Heart right ventricle (tissue), 16 donors: ENCODE measurements at regions not wholly inside any gene's neighbourhood (a gene's known extent, or its start where the extent isn't known, plus 50 kb on each side); places are given as distances from the start of the nearest gene placed in this dataset.

Experiments
- ATAC-seq, 8 donors: fragments of 200-7000 bp; cut with Tn5 transposase; one replicate each; pipeline ENCODE4 v1.9.1; 2020; ENCODE audit warnings: mild to moderate bottlenecking in 8 of 8, moderate library complexity in 8 of 8, moderate number of reproducible peaks in 1 of 8
- DNase-seq, 2 donors: peaks; one replicate each; pipeline ENCODE4 v3.0.0-alpha.2; 2020
- H3K27ac ChIP-seq, 10 donors: fragments of 200-600 bp; sonication (generic) in 2 of 10; one replicate each; pipeline versions ENCODE4 v1.5.0 to v1.8.0; 2020 to 2022; ENCODE audit warnings: mild to moderate bottlenecking in 3 of 10
- H3K27me3 ChIP-seq, 7 donors: fragments of 200-600 bp; one replicate each; pipeline ENCODE4 v1.8.0; 2021 to 2022; ENCODE audit warnings: mild to moderate bottlenecking in 2 of 7
- H3K36me3 ChIP-seq, 9 donors: fragments of 200-600 bp; sonication (generic) in 1 of 9; one replicate each; pipeline versions ENCODE4 v1.5.0 to v1.8.0; 2020 to 2022; ENCODE audit warnings: mild to moderate bottlenecking in 2 of 9
- H3K4me1 ChIP-seq, 9 donors: fragments of 200-600 bp; sonication (generic) in 1 of 9; one replicate each; pipeline versions ENCODE4 v1.5.0 to v1.8.0; 2020 to 2022; ENCODE audit warnings: mild to moderate bottlenecking in 4 of 9
- H3K4me3 ChIP-seq, 10 donors: fragments of 200-600 bp; sonication (generic) in 2 of 10; one replicate each; pipeline versions ENCODE4 v1.5.0 to v1.8.0; 2020 to 2022; ENCODE audit warnings: mild to moderate bottlenecking in 7 of 10, moderate library complexity in 2 of 10
- H3K9me3 ChIP-seq, 11 donors: fragments of 200-600 bp in 10 of 11; sonication (generic) in 2 of 11; one replicate each; pipeline versions ENCODE4 v1.5.0 to v1.8.0; 2013 to 2022; ENCODE audit warnings: mild to moderate bottlenecking in 2 of 11, control low read depth in 1 of 11, moderate library complexity in 1 of 11
- CTCF ChIP-seq, 9 donors: fragments of 200-600 bp; sonication (generic) in 2 of 9; IDR thresholded peaks; one replicate each; pipeline versions ENCODE4 v1.5.0 to v1.8.0; 2021 to 2022; ENCODE audit warnings: antibody characterized with exemption in 9 of 9, mild to moderate bottlenecking in 5 of 9, moderate library complexity in 1 of 9
- WGBS, 2 donors: extraction: QIAGEN DNeasy Blood & Tissue Kit; methylation state at CpG; one replicate each; pipeline ENCODE4 v1.1.7; 2013; ENCODE audit warnings: inconsistent platforms in 1 of 2; 5-methylcytosine and 5-hydroxymethylcytosine counted together
- intact Hi-C, 10 donors: fragments of 100-400 bp; cut with DNase I; formaldehyde crosslinking; loops; one replicate each; pipeline versions ENCODE4 v1.11.1 to v1.14.2; 2022
- donor health status: Arrhythmogenic right ventricular cardiomyopathy.
- donor health status: ischemic (EF 13 %, LVEDD 7.1; RV severe dilation, severe dysfunction).
- donor health status: healthy with polysubstance abuse.
- donor health status: DM: no; HTN: yes; CAD: no.
- donor health status: DM: no; HTN: no; CAD: no.
- donor health status: ischemic (EF 25% LVEDD 6.9; RV normal size, moderate dysfunction).
- donor health status: ischemic (EF 25% LVEDD 5.7; RV mildly dilated, moderate dysfunction).
- donor health status: healthy.
- donor health status: DM: yes; HTN: yes; CAD: no.
- donor health status: Ischemic cardiomyopathy.
- donor health status: ischemic (EF 35%, LVEDD 5.7; RV mildly dilated, moderate dysfunction).
- donor health status: nonischemic (EF 11% LVEDD 7.7; RV severe dilation, severe dysfunction).
- donor health status: DM: yes; HTN: yes; CAD: no.
- donor health status: PGD.
- donor health status: ischemic (EF 29% LVEDD 5.4; RV normal size, mild dysfunction).
- donor health status: nonischemic (EF 23%, LVEDD 6.1; RV moderate dilation, normal function).

- H3K27me3 ChIP-seq, result no peaks in the 10 kb centered on the region
- no peaks in the 10 kb centered on the region for H3K9me3 ChIP-seq
- TF ChIP-seq CTCF (IDR thresholded peaks at IDR 0.05), result no peak
- DNase-seq (no peak), ATAC-seq (no peak)
- H3K4me3 ChIP-seq, result no peak overlapping the region
- whole genome bisulfite sequencing, 2 donors, result 97% methylated on average over 4 of the region's 4 CpGs
- no peaks in the 10 kb centered on the region for H3K4me1 ChIP-seq
- no peaks in the 10 kb centered on the region for H3K36me3 ChIP-seq
- no peak overlapping the region for H3K27ac ChIP-seq
- intact Hi-C loops, result loop anchor here in 1 of 10 donors (10.0 kb wide), 1 partner anchor 195 kb away; no protein-coding TSS in a partner anchor
These were observed 138.4 kb upstream of the STX18 start for GRCh38 chr4:4680243-4680642.

GRCh38 chr4:4677556-4678522, 136.0 kb upstream of the STX18 start:
- intact Hi-C loops, result loop anchor here in 2 of 10 donors (10.0 kb wide), 2 partner anchors 197 to 207 kb away; no protein-coding TSS in a partner anchor
- Histone ChIP-seq H3K36me3 (no peaks in the 10 kb centered on the region), H3K4me3 (peak overlapping the region in 2 of 10 donors; percentile 1 to 10), H3K4me1 (no peaks in the 10 kb centered on the region), H3K27ac (no peak overlapping the region), H3K27me3 (no peaks in the 10 kb centered on the region), H3K9me3 (no peaks in the 10 kb centered on the region)
- peak; percentile 5 to 63 (median 57) for TF ChIP-seq CTCF (IDR thresholded peaks at IDR 0.05)
- WGBS, 2 donors, result 39 to 40% methylated on average over 23 of the region's 23 CpGs
- ATAC-seq (peak in 1 of 8 donors; percentile 61), DNase-seq (peak in 1 of 2 donors; percentile 5)

GRCh38 chr4:4675641-4676040, 133.8 kb upstream of the STX18 start:
- ATAC-seq (no peak), DNase-seq (no peak)
- Histone ChIP-seq H3K27me3 (peaks cover 0 to 3% (median 0%) of the 10 kb centered on the region in 7 donors), H3K9me3 (no peaks in the 10 kb centered on the region), H3K36me3 (no peaks in the 10 kb centered on the region), H3K27ac (no peak overlapping the region), H3K4me1 (no peaks in the 10 kb centered on the region), H3K4me3 (no peak overlapping the region)
- no peak for TF ChIP-seq CTCF (IDR thresholded peaks at IDR 0.05)
- intact Hi-C loops, result loop anchor here in 2 of 10 donors (10.0 kb wide), 2 partner anchors 199 to 209 kb away; no protein-coding TSS in a partner anchor

- no peaks in the 10 kb centered on the region for H3K36me3 ChIP-seq
- ATAC-seq (no peak), DNase-seq (no peak)
- H3K4me3 ChIP-seq, result no peak overlapping the region
- intact Hi-C loops, result loop anchor here in 2 of 10 donors (10.0 kb wide), 2 partner anchors 200 to 210 kb away; no protein-coding TSS in a partner anchor
- WGBS, 2 donors, result 94 to 97% methylated on average over 3 of the region's 3 CpGs
- no peaks in the 10 kb centered on the region for H3K4me1 ChIP-seq
- no peaks in the 10 kb centered on the region for H3K9me3 ChIP-seq
- TF ChIP-seq CTCF (IDR thresholded peaks at IDR 0.05), result no peak
- H3K27ac ChIP-seq, result no peak overlapping the region
- peaks cover 0 to 3% (median 0%) of the 10 kb centered on the region in 7 donors for H3K27me3 ChIP-seq
These were observed 133.3 kb upstream of the STX18 start for GRCh38 chr4:4675051-4675581.
